ENCODE measurements at regions not wholly inside any gene's neighbourhood (a gene's known extent, or its start where the extent isn't known, plus 50 kb on each side); places are given as distances from the start of the nearest gene placed in this dataset.
"Not testable (repeated sequence)": the region's sequence is repeated elsewhere in the genome, so short reads cannot be mapped to it uniquely, and the experiment has no call there.

DNA sequence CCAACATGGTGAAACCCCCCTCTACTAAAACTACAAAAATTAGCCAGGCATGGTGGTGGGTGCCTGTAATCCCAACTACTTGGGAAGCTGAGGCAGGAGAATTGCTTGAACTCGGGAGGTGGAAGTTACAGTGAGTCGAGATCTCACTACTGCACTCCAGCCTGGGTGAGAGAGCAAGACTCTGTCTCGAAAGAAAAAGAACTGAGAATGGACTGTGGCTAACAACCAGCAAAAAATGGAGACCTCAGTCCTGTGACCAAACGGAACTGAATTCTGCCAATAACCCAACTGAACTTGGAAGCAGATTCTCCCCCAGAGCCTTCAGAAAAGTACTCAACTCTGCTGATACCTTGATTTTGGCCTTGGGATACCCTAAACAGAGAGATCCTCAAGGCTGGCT is 604.5 kb downstream of the DOK5 start:
- Mint-ChIP-seq H3K4me3 (no peak overlapping the region), H3K27ac (no peak overlapping the region)

GRCh38 chr20:55074266-55074840 is 599.0 kb downstream of the DOK5 start:
- not testable (repeated sequence) for H3K27me3 Mint-ChIP-seq (ENCODE audit: low read depth); H3K4me1 Mint-ChIP-seq; H3K36me3 Mint-ChIP-seq (ENCODE audit: low read depth); H3K4me3 Mint-ChIP-seq; H3K27ac Mint-ChIP-seq
- peaks cover 14% of the 10 kb centered on the region for H3K9me3 Mint-ChIP-seq

More for the DNA sequence above, 604.5 kb downstream of the DOK5 start:
- Mint-ChIP-seq H3K27me3 (ENCODE audit: low read depth) (peaks cover 3% of the 10 kb centered on the region), H3K9me3 (peaks cover 3% of the 10 kb centered on the region), H3K36me3 (ENCODE audit: low read depth) (no peaks in the 10 kb centered on the region), H3K4me1 (no peaks in the 10 kb centered on the region)
- TF ChIP-seq, protein P1, sequence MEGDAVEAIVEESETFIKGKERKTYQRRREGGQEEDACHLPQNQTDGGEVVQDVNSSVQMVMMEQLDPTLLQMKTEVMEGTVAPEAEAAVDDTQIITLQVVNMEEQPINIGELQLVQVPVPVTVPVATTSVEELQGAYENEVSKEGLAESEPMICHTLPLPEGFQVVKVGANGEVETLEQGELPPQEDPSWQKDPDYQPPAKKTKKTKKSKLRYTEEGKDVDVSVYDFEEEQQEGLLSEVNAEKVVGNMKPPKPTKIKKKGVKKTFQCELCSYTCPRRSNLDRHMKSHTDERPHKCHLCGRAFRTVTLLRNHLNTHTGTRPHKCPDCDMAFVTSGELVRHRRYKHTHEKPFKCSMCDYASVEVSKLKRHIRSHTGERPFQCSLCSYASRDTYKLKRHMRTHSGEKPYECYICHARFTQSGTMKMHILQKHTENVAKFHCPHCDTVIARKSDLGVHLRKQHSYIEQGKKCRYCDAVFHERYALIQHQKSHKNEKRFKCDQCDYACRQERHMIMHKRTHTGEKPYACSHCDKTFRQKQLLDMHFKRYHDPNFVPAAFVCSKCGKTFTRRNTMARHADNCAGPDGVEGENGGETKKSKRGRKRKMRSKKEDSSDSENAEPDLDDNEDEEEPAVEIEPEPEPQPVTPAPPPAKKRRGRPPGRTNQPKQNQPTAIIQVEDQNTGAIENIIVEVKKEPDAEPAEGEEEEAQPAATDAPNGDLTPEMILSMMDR (IDR thresholded peaks at IDR 0.05; ENCODE audit: unreplicated experiment in 3 of 3), result no peak

DNA sequence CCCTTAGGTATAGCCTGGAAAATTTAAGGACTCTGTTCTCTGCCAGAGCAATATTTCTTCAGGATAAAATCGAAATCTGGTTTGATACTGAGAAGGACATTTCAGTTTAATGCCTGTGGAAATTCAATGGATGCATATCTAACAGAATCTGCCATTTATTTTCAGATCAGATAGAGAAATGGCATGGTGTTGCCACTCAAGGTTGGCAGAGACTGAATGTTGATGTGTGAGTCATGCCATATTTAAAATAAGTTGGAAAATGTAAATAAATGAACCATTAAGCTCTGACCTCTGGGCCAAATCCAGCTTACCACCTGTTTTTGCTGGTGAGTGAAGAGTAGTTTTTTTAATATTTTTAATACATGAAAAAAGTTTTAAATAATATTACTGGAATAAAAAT is 594.6 kb downstream of the DOK5 start:
- no peak overlapping the region for H3K4me3 Mint-ChIP-seq
- H3K27ac Mint-ChIP-seq, result no peak overlapping the region
- TF ChIP-seq, protein P1 (IDR thresholded peaks at IDR 0.05; ENCODE audit: unreplicated experiment in 3 of 3), result no peak
- H3K36me3 Mint-ChIP-seq (ENCODE audit: low read depth), result no peaks in the 10 kb centered on the region
- peaks cover 26% of the 10 kb centered on the region for H3K9me3 Mint-ChIP-seq
- no peaks in the 10 kb centered on the region for H3K27me3 Mint-ChIP-seq (ENCODE audit: low read depth)
- no peaks in the 10 kb centered on the region for H3K4me1 Mint-ChIP-seq

DNA sequence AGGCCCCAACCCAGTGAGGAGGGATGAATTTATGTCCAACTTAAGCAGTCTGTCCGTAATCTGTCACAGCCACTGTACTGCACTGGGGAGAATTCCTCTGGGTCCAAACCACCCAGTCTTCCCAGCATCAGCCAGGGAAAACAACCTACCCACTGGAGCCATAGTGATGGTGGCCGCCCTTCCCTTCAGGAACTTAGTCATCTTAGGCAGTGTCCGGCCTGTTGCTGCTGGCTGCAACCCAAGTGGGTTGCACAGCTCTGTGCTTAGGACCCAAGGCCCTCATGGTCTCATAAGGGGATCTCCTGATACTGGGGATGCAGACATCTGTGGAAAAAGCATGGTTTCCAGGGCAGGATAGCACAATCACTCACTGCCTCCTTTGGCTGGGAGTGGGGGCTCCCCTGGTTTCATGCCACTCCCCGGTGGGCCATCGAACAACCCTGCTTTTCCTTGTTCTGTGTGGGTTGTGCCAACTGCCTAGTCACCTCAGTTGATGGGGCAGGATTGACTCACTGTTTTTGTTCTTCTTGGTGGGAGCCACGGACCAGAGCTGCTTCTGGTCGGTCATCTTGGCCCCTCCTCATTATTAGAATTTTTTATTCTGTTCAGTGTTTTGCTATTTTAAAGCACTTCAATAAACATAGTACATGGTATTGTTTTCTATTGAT is 591.9 kb downstream of the DOK5 start:
- Mint-ChIP-seq H3K36me3 (ENCODE audit: low read depth) (peaks cover 3% of the 10 kb centered on the region), H3K4me1 (no peaks in the 10 kb centered on the region), H3K9me3 (peaks cover 30% of the 10 kb centered on the region), H3K4me3 (no peak overlapping the region), H3K27ac (no peak overlapping the region), H3K27me3 (ENCODE audit: low read depth) (no peaks in the 10 kb centered on the region)
- TF ChIP-seq, protein P1 (IDR thresholded peaks at IDR 0.05; ENCODE audit: unreplicated experiment in 3 of 3), result no peak

GRCh38 chr20:55058938-55059337 is 583.5 kb downstream of the DOK5 start:
- H3K4me1 Mint-ChIP-seq, result peaks cover 5% of the 10 kb centered on the region
- no peak overlapping the region for H3K27ac Mint-ChIP-seq
- TF ChIP-seq, protein P1 (IDR thresholded peaks at IDR 0.05; ENCODE audit: unreplicated experiment in 3 of 3), result no peak
- H3K4me3 Mint-ChIP-seq, result no peak overlapping the region
- H3K9me3 Mint-ChIP-seq, result peaks cover 8% of the 10 kb centered on the region
- no peaks in the 10 kb centered on the region for H3K36me3 Mint-ChIP-seq (ENCODE audit: low read depth)
- no peaks in the 10 kb centered on the region for H3K27me3 Mint-ChIP-seq (ENCODE audit: low read depth)

DNA sequence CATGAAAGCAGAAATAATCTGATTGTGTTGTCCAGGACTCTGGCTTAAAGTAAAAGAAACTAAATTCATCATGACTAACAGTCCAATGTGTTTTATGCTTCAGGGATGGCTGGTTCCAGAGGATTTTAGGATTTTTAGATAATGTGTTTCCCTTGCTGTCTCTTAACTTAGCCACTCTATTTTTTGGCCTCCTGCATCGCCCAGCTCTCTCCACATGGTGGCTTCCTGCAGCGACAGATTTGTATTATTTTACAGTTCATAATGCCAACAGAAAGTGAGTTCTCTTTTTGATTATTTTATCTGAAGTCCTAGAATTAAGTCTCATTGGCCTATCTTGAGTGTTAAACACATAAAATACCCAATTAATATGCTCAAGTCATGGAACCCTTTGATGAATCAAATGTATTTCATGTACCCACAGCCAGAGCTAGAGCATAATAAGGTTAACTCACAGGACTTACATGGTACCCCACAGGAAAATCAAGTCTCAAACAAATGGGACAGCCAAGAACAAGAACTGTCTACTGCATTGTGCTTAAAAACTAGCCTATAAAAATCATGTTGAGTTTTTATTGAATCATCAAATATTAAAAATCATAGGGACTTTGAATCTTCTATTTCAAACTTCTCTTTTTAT is 582.5 kb downstream of the DOK5 start:
- H3K27ac Mint-ChIP-seq, result no peak overlapping the region
- H3K4me1 Mint-ChIP-seq, result peaks cover 5% of the 10 kb centered on the region
- no peak overlapping the region for H3K4me3 Mint-ChIP-seq
- no peaks in the 10 kb centered on the region for H3K9me3 Mint-ChIP-seq
- H3K27me3 Mint-ChIP-seq (ENCODE audit: low read depth), result no peaks in the 10 kb centered on the region
- no peaks in the 10 kb centered on the region for H3K36me3 Mint-ChIP-seq (ENCODE audit: low read depth)
- TF ChIP-seq, protein P1 (IDR thresholded peaks at IDR 0.05; ENCODE audit: unreplicated experiment in 3 of 3), result peak in 2 of 3 experiments; percentile 26 to 40
